ENCODE measurements at regions not wholly inside any gene's neighbourhood (a gene's known extent, or its start where the extent isn't known, plus 50 kb on each side); places are given as distances from the start of the nearest gene placed in this dataset.

DNA sequence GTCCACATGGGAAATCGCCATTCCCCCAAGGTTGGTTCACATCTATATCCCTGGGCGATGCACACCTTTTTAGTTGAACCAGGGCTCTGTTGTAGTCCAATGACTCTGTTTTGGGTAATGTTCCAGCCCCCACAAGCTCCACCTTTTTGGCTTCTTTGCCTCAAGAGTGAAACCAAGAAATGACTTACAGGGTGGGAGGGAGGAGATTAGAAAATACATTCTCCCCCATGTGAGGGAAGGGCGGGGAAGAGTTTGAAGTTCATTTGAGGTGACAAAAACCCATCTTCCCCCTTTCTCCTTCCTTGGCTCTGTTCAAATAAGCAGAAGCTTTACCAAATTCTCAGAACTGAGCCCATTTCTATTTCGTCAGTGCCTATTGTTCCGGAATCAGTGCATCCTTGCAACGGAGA is 82.8 kb downstream of the GATA3 start:
- TF ChIP-seq, protein P1, sequence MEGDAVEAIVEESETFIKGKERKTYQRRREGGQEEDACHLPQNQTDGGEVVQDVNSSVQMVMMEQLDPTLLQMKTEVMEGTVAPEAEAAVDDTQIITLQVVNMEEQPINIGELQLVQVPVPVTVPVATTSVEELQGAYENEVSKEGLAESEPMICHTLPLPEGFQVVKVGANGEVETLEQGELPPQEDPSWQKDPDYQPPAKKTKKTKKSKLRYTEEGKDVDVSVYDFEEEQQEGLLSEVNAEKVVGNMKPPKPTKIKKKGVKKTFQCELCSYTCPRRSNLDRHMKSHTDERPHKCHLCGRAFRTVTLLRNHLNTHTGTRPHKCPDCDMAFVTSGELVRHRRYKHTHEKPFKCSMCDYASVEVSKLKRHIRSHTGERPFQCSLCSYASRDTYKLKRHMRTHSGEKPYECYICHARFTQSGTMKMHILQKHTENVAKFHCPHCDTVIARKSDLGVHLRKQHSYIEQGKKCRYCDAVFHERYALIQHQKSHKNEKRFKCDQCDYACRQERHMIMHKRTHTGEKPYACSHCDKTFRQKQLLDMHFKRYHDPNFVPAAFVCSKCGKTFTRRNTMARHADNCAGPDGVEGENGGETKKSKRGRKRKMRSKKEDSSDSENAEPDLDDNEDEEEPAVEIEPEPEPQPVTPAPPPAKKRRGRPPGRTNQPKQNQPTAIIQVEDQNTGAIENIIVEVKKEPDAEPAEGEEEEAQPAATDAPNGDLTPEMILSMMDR (IDR thresholded peaks at IDR 0.05; ENCODE audit: low read depth, low read length, missing input control) = no peak
- TF ChIP-seq GABPA (IDR thresholded peaks at IDR 0.05 in 1 of 2, conservative IDR thresholded peaks at IDR 0.05 in 1 of 2) (no peak), RXRA (IDR thresholded peaks at IDR 0.05) (no peak), EGR1 (IDR thresholded peaks at IDR 0.05; ENCODE audit: low read depth in 2 of 2) (no peak), RAD21 (IDR thresholded peaks at IDR 0.05) (no peak), FOXA1 (IDR thresholded peaks at IDR 0.05) (no peak), JUND (IDR thresholded peaks at IDR 0.05) (no peak), YY1 (IDR thresholded peaks at IDR 0.05) (no peak), HNF4A (conservative IDR thresholded peaks at IDR 0.05) (no peak), NR2F2 (IDR thresholded peaks at IDR 0.05) (no peak)
- TF ChIP-seq, protein P2, sequence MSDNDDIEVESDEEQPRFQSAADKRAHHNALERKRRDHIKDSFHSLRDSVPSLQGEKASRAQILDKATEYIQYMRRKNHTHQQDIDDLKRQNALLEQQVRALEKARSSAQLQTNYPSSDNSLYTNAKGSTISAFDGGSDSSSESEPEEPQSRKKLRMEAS (IDR thresholded peaks at IDR 0.05) = no peak
- TF ChIP-seq, protein P3, sequence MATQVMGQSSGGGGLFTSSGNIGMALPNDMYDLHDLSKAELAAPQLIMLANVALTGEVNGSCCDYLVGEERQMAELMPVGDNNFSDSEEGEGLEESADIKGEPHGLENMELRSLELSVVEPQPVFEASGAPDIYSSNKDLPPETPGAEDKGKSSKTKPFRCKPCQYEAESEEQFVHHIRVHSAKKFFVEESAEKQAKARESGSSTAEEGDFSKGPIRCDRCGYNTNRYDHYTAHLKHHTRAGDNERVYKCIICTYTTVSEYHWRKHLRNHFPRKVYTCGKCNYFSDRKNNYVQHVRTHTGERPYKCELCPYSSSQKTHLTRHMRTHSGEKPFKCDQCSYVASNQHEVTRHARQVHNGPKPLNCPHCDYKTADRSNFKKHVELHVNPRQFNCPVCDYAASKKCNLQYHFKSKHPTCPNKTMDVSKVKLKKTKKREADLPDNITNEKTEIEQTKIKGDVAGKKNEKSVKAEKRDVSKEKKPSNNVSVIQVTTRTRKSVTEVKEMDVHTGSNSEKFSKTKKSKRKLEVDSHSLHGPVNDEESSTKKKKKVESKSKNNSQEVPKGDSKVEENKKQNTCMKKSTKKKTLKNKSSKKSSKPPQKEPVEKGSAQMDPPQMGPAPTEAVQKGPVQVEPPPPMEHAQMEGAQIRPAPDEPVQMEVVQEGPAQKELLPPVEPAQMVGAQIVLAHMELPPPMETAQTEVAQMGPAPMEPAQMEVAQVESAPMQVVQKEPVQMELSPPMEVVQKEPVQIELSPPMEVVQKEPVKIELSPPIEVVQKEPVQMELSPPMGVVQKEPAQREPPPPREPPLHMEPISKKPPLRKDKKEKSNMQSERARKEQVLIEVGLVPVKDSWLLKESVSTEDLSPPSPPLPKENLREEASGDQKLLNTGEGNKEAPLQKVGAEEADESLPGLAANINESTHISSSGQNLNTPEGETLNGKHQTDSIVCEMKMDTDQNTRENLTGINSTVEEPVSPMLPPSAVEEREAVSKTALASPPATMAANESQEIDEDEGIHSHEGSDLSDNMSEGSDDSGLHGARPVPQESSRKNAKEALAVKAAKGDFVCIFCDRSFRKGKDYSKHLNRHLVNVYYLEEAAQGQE (IDR thresholded peaks at IDR 0.05) = no peak
- TF ChIP-seq, protein P4, sequence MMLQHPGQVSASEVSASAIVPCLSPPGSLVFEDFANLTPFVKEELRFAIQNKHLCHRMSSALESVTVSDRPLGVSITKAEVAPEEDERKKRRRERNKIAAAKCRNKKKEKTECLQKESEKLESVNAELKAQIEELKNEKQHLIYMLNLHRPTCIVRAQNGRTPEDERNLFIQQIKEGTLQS (IDR thresholded peaks at IDR 0.05) = no peak
- TF ChIP-seq, protein P5, sequence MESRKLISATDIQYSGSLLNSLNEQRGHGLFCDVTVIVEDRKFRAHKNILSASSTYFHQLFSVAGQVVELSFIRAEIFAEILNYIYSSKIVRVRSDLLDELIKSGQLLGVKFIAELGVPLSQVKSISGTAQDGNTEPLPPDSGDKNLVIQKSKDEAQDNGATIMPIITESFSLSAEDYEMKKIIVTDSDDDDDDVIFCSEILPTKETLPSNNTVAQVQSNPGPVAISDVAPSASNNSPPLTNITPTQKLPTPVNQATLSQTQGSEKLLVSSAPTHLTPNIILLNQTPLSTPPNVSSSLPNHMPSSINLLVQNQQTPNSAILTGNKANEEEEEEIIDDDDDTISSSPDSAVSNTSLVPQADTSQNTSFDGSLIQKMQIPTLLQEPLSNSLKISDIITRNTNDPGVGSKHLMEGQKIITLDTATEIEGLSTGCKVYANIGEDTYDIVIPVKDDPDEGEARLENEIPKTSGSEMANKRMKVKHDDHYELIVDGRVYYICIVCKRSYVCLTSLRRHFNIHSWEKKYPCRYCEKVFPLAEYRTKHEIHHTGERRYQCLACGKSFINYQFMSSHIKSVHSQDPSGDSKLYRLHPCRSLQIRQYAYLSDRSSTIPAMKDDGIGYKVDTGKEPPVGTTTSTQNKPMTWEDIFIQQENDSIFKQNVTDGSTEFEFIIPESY (IDR thresholded peaks at IDR 0.05) = no peak
